PC-3 (cell line): ENCODE measurements at regions not wholly inside any gene's neighbourhood (a gene's known extent, or its start where the extent isn't known, plus 50 kb on each side); places are given as distances from the start of the nearest gene placed in this dataset.

Experiments
- ATAC-seq: fragments of 200-7000 bp; cut with Tn5 transposase; 2 replicates; pipeline ENCODE4 v1.9.1; 2020; ENCODE audit warnings: mild to moderate bottlenecking, moderate library complexity
- BruUV-seq: library from RNA; stranded (reverse); fragments of 400-500 nt; replicated peaks from 2 replicates; lab custom pipeline; 2021; lab: Mats Ljungman, UMichigan
- CTCF ChIA-PET: fragments of 300-600 bp; sonication (Branson Sonifier 250); formaldehyde crosslinking; loops from one replicate; lab custom pipeline; 2022; ENCODE audit warnings: antibody characterized with exemption; lab: Charles Lee
- POLR2A ChIA-PET: fragments of 300-600 bp; sonication (Branson Sonifier 250); formaldehyde crosslinking; loops from one replicate; lab custom pipeline; 2022; ENCODE audit warnings: antibody characterized with exemption; ENCODE audit not compliant: unreplicated experiment; lab: Charles Lee
- DNase-seq: peaks from one replicate; pipeline ENCODE4 v3.0.0-alpha.2; 2015
- H2AFZ ChIP-seq: fragments of 300-600 bp; sonication (generic); 2 replicates; pipeline ENCODE4 v1.6.0; 2016; ENCODE audit warnings: antibody characterized with exemption, low read length
- H3F3A ChIP-seq: fragments of 300-600 bp; sonication (generic); one replicate; pipeline ENCODE4 v1.6.0; 2017; ENCODE audit warnings: antibody characterized with exemption, low read length, control low read depth, mild to moderate bottlenecking; ENCODE audit not compliant: unreplicated experiment
- H3K27ac ChIP-seq: fragments of 300-600 bp; sonication (generic); 2 replicates; pipeline ENCODE4 v1.5.1; 2016; ENCODE audit warnings: mild to moderate bottlenecking, low read length
- H3K27me3 ChIP-seq: fragments of 300-600 bp; sonication (generic); 2 replicates; pipeline ENCODE4 v1.6.1; 2016; ENCODE audit warnings: low read length, mixed read lengths
- H3K36me3 ChIP-seq: fragments of 300-600 bp; sonication (generic); 2 replicates; pipeline ENCODE4 v1.6.1; 2016; ENCODE audit warnings: low read depth, mixed run types, low read length, mixed read lengths
- H3K4me1 ChIP-seq: fragments of 300-600 bp; sonication (generic); 2 replicates; pipeline ENCODE4 v1.5.1; 2016; ENCODE audit warnings: low read length; ENCODE audit not compliant: insufficient read depth
- H3K4me2 ChIP-seq: fragments of 300-600 bp; sonication (generic); 2 replicates; pipeline ENCODE4 v1.6.0; 2016; ENCODE audit warnings: low read length
- H3K4me3 ChIP-seq: fragments of 300-600 bp; sonication (generic); 2 replicates; pipeline ENCODE4 v1.5.1; 2016; ENCODE audit warnings: mild to moderate bottlenecking, low read length, mixed read lengths
- H3K79me2 ChIP-seq: fragments of 300-600 bp; sonication (generic); 2 replicates; pipeline ENCODE4 v1.6.1; 2017; ENCODE audit warnings: low read length, mixed read lengths
- H3K9ac ChIP-seq: fragments of 300-600 bp; sonication (generic); 2 replicates; pipeline ENCODE4 v1.6.0; 2016; ENCODE audit warnings: mild to moderate bottlenecking, low read length
- H3K9me2 ChIP-seq: fragments of 300-600 bp; sonication (generic); replicated peaks from 2 replicates; pipeline ENCODE4 v1.6.1; 2016; ENCODE audit warnings: mixed run types, low read length, mixed read lengths
- H3K9me3 ChIP-seq: fragments of 300-600 bp; sonication (generic); 2 replicates; pipeline ENCODE4 v1.6.1; 2016; ENCODE audit warnings: low read length, mixed read lengths
- H4K20me1 ChIP-seq: fragments of 300-600 bp; sonication (generic); 2 replicates; pipeline ENCODE4 v1.6.1; 2016; ENCODE audit warnings: low read length, mixed read lengths
- EZH2 ChIP-seq: fragments of 300-600 bp; sonication (generic); IDR thresholded peaks from one replicate; pipeline ENCODE4 v1.6.1; 2017; ENCODE audit warnings: antibody characterized with exemption, mild to moderate bottlenecking, low read length; ENCODE audit not compliant: unreplicated experiment
- EZH2phosphoT487 ChIP-seq: fragments of 300-600 bp; sonication (generic); IDR thresholded peaks from 2 replicates; pipeline ENCODE4 v1.6.1; 2018; ENCODE audit warnings: mild to moderate bottlenecking, antibody characterized with exemption, low read length, borderline replicate concordance
- intact Hi-C: fragments of 100-400 bp; cut with micrococcal nuclease; formaldehyde crosslinking; loops from 2 replicates; pipeline ENCODE4 v1.9.0; 2023
- TF ChIP-seq, protein P1 (sequence below): fragments of 300-600 bp; sonication (generic); conservative IDR thresholded peaks from 2 replicates; pipeline ENCODE4 v1.5.1; 2017; ENCODE audit warnings: antibody characterized with exemption, low read depth, mild to moderate bottlenecking, low read length

DNA sequence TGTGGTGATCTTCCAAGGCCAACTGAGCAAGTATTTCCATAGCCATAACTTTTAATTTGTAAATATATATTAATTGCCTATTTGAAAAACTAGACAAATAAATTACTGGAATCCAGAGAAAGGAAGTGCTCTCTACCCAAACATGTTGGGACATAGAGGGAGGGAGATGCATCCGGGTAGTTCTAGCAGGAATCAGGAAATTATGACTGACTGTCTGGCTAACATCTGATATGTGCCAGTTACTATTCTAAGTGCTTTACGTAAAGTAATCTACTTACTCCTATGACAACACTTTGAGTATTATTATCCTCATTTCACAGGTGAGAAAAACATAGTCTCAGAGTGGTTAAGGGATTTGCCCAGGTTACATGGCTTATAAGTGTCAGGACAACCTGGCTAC lies 147.7 kb upstream of the VASH1 start:
- intact Hi-C loops = no loop called here
- TF ChIP-seq EZH2 (no peak), EZH2phosphoT487 (no peak)
- TF ChIP-seq, protein P1, sequence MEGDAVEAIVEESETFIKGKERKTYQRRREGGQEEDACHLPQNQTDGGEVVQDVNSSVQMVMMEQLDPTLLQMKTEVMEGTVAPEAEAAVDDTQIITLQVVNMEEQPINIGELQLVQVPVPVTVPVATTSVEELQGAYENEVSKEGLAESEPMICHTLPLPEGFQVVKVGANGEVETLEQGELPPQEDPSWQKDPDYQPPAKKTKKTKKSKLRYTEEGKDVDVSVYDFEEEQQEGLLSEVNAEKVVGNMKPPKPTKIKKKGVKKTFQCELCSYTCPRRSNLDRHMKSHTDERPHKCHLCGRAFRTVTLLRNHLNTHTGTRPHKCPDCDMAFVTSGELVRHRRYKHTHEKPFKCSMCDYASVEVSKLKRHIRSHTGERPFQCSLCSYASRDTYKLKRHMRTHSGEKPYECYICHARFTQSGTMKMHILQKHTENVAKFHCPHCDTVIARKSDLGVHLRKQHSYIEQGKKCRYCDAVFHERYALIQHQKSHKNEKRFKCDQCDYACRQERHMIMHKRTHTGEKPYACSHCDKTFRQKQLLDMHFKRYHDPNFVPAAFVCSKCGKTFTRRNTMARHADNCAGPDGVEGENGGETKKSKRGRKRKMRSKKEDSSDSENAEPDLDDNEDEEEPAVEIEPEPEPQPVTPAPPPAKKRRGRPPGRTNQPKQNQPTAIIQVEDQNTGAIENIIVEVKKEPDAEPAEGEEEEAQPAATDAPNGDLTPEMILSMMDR = no peak
- Histone ChIP-seq H3K27ac (no peak overlapping the region), H3K9me2 (no peaks in the 10 kb centered on the region), H3K9ac (no peak overlapping the region), H3K27me3 (peaks cover 38% of the 10 kb centered on the region), H3F3A (no peaks in the 10 kb centered on the region), H3K4me2 (no peak overlapping the region), H4K20me1 (no peaks in the 10 kb centered on the region), H3K4me1 (no peaks in the 10 kb centered on the region), H3K36me3 (no peaks in the 10 kb centered on the region), H3K9me3 (peaks cover 5% of the 10 kb centered on the region; the same call in 1 of the 2 replicates), H2AFZ (no peak overlapping the region), H3K79me2 (no peaks in the 10 kb centered on the region), H3K4me3 (no peak overlapping the region)
- BruUV-seq = no TSS peak
- ChIA-PET CTCF (no interaction called here), POLR2A (no interaction called here)
- ATAC-seq = no peak
- no peak for DNase-seq

DNA sequence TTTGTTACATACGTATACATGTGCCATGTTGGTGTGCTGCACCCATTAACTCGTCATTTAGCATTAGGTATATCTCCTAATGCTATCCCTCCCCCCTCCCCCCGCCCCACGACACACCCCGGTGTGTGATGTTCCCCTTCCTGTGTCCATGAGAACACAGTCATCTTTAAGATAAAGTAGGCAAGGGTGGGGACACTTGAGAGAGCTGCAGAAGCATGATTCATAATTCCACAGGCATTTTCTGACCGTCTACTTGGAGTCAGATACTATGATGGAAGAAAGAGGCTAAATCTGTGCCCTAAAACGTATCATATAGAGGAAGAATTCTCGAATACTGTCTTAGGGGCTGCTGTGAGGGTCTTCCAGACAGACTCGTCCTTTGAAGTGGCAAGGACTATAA lies 145.9 kb upstream of the VASH1 start:
- H3K4me1 ChIP-seq = no peaks in the 10 kb centered on the region
- no peaks in the 10 kb centered on the region for H3K79me2 ChIP-seq
- H3K4me2 ChIP-seq = no peak overlapping the region
- no peak overlapping the region for H3K9ac ChIP-seq
- no peaks in the 10 kb centered on the region for H3F3A ChIP-seq
- no peaks in the 10 kb centered on the region for H3K9me2 ChIP-seq
- POLR2A ChIA-PET = no interaction called here
- intact Hi-C loops = no loop called here
- peaks cover 42% of the 10 kb centered on the region for H3K27me3 ChIP-seq
- TF ChIP-seq EZH2 = no peak
- TF ChIP-seq, protein P1 = no peak
- TF ChIP-seq EZH2phosphoT487 = no peak
- CTCF ChIA-PET = no interaction called here
- peaks cover 5% of the 10 kb centered on the region; the same call in 1 of the 2 replicates for H3K9me3 ChIP-seq
- DNase-seq (no peak), ATAC-seq (no peak)
- BruUV-seq = no TSS peak
- no peaks in the 10 kb centered on the region for H4K20me1 ChIP-seq
- H3K4me3 ChIP-seq = no peak overlapping the region
- H3K27ac ChIP-seq = no peak overlapping the region
- H3K36me3 ChIP-seq = no peaks in the 10 kb centered on the region
- no peak overlapping the region for H2AFZ ChIP-seq

DNA sequence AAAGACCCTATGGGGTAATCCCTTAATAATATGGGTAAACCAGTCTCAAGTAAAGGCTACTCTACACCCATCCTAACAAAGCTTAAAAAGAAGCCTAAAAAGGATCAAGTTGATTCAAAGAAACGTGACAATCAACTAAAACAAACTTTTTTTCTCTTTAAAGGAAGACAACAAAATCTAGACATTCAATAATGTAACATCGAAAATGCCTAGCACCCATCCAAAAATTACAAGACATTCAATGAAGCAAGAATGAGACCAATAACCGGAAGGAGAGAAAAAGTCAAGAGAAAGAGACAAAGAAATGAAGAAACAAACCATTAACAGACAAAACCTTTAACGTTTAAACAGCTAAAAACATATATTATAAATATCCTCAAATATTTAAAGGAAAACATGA lies 143.8 kb upstream of the VASH1 start:
- Histone ChIP-seq H3K36me3 (no peaks in the 10 kb centered on the region), H3K4me1 (no peaks in the 10 kb centered on the region), H3K9me2 (no peaks in the 10 kb centered on the region), H4K20me1 (no peaks in the 10 kb centered on the region), H3K4me3 (no peak overlapping the region), H3K4me2 (no peak overlapping the region), H3K9me3 (peaks cover 5% of the 10 kb centered on the region; the same call in 1 of the 2 replicates), H3K27me3 (peaks cover 47% of the 10 kb centered on the region), H3K79me2 (no peaks in the 10 kb centered on the region), H3F3A (no peaks in the 10 kb centered on the region), H3K9ac (no peak overlapping the region), H3K27ac (no peak overlapping the region), H2AFZ (no peak overlapping the region)
- ChIA-PET POLR2A (interaction anchor here (0.7 kb wide), 1 partner anchor 56 kb away, joined by 3 read pairs; no protein-coding TSS in a partner anchor), CTCF (no interaction called here)
- DNase-seq (no peak), ATAC-seq (no peak)
- intact Hi-C loops = no loop called here
- BruUV-seq = no TSS peak
- TF ChIP-seq EZH2phosphoT487 (no peak), EZH2 (no peak)
- TF ChIP-seq, protein P1 = no peak
